Sigmoid colon (tissue), 6 donors: ENCODE measurements at regions not wholly inside any gene's neighbourhood (a gene's known extent, or its start where the extent isn't known, plus 50 kb on each side); places are given as distances from the start of the nearest gene placed in this dataset.

Source experiments
- DNase-seq: peaks from one replicate; pipeline ENCODE4 v3.0.0-alpha.2; 2019
- H3K27ac ChIP-seq, 4 donors: fragments of 200-600 bp; sonication (generic); one replicate each; pipeline ENCODE4 v1.5.1; 2016 to 2019; ENCODE audit warnings: mild to moderate bottlenecking in 1 of 4
- H3K27me3 ChIP-seq, 3 donors: fragments of 200-600 bp; sonication (generic); one replicate each; pipeline ENCODE4 v1.5.1; 2019; ENCODE audit warnings: mild to moderate bottlenecking in 1 of 3
- H3K36me3 ChIP-seq, 4 donors: fragments of 200-600 bp; sonication (generic); one replicate each; pipeline ENCODE4 v1.5.1; 2016 to 2019
- H3K4me1 ChIP-seq, 4 donors: fragments of 200-600 bp; sonication (generic); one replicate each; pipeline ENCODE4 v1.5.1; 2017 to 2019
- H3K4me3 ChIP-seq, 4 donors: fragments of 200-600 bp; sonication (generic); one replicate each; pipeline ENCODE4 v1.5.1; 2017 to 2019; ENCODE audit warnings: mild to moderate bottlenecking in 2 of 4, moderate library complexity in 1 of 4
- H3K9me3 ChIP-seq, 4 donors: fragments of 200-600 bp in 3 of 4; sonication (generic) in 3 of 4; one replicate each; pipeline versions ENCODE4 v1.5.1 to v1.6.1; 2013 to 2019
- CTCF ChIP-seq, 4 experiments: fragments of 450-650 bp in 3 of 4; fragments of 200-600 bp in 1 of 4; IDR thresholded peaks; one replicate each; pipeline ENCODE4 v1.5.1; 2016 to 2019; ENCODE audit warnings: antibody characterized with exemption in 4 of 4, mild to moderate bottlenecking in 3 of 4, moderate library complexity in 2 of 4
- EP300 ChIP-seq, 4 donors: sonication (generic); formaldehyde crosslinking; IDR thresholded peaks; one replicate each; pipeline ENCODE4 v1.6.1; 2017; ENCODE audit warnings: antibody characterized with exemption in 4 of 4
- POLR2A ChIP-seq, 2 donors: fragments of 450-650 bp; IDR thresholded peaks; one replicate each; pipeline ENCODE4 v1.6.1; 2016; ENCODE audit warnings: antibody characterized with exemption in 2 of 2, mild to moderate bottlenecking in 2 of 2, moderate library complexity in 2 of 2
- POLR2AphosphoS5 ChIP-seq, 4 donors: sonication (generic); formaldehyde crosslinking; IDR thresholded peaks; one replicate each; pipeline ENCODE4 v1.6.1; 2017; ENCODE audit warnings: antibody characterized with exemption in 4 of 4
- WGBS, 2 donors: extraction: QIAGEN DNeasy Blood & Tissue Kit; methylation state at CpG; one replicate each; pipeline ENCODE4 v1.1.7; 2013; 5-methylcytosine and 5-hydroxymethylcytosine counted together
- intact Hi-C: fragments of 100-400 bp; cut with DNase I; formaldehyde crosslinking; loops from one replicate; pipeline ENCODE4 v1.15.1; 2023
- donor health status: healthy with polysubstance abuse.
- donor health status: healthy.

DNA sequence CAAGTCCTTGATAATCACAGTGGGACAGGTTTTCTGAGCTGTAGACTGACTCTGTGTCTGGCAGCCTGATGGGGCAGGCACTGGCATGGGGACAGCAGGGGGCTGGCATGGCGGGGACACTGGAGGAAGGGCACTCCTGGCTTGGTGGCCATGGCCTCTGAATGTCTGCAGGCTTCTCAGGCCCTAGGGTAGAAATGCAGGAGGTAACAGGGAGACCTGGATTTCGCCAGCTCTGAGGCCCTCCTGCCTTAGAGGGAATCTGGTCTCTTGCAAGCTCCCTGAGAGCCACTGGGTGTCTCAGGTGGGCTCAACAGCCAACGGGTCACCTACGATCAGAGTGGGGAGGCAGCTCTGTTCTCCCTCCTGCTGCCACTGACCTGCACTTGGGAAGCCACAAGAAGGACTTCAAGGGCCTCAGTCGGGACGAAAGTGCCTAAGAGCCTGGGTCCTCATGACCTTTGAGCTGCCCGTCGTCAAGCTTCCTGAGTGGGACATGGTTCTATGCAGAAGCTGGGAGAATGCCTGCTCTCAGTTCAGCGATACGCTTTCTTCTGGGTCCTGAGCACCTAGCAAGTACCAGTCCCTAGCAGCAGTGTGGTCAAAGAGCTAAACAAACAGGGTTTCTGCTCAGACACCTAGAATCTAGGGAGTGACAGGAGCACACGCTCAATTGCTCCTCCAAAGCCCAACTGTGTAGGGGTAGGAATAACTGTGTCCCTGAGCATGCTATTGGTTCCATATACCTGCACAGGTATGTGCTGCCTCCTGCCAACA is 569.0 kb downstream of the PTPRU start:
- Histone ChIP-seq H3K27ac (no peak overlapping the region), H3K4me3 (no peak overlapping the region), H3K27me3 (peaks cover 0 to 21% (median 0%) of the 10 kb centered on the region in 3 donors), H3K9me3 (no peaks in the 10 kb centered on the region), H3K36me3 (no peaks in the 10 kb centered on the region), H3K4me1 (peaks cover 0 to 7% (median 0%) of the 10 kb centered on the region in 4 donors)
- WGBS, 2 donors = 79 to 82% methylated on average over 11 of the region's 11 CpGs
- DNase-seq = no peak
- intact Hi-C loops = no loop called here
- TF ChIP-seq CTCF (IDR thresholded peaks at IDR 0.05) (no peak), POLR2AphosphoS5 (IDR thresholded peaks at IDR 0.05) (no peak), POLR2A (IDR thresholded peaks at IDR 0.05) (no peak), EP300 (IDR thresholded peaks at IDR 0.05) (no peak)

GRCh38 chr1:29804181-29804899 is 568.0 kb downstream of the PTPRU start:
- Histone ChIP-seq H3K4me1 (peaks cover 0 to 7% (median 0%) of the 10 kb centered on the region in 4 donors), H3K9me3 (no peaks in the 10 kb centered on the region), H3K36me3 (no peaks in the 10 kb centered on the region), H3K4me3 (no peak overlapping the region), H3K27ac (no peak overlapping the region), H3K27me3 (peaks cover 0 to 21% (median 0%) of the 10 kb centered on the region in 3 donors)
- DNase-seq = no peak
- TF ChIP-seq POLR2AphosphoS5 (IDR thresholded peaks at IDR 0.05) = no peak
- no peak for TF ChIP-seq EP300 (IDR thresholded peaks at IDR 0.05)
- no peak for TF ChIP-seq CTCF (IDR thresholded peaks at IDR 0.05)
- TF ChIP-seq POLR2A (IDR thresholded peaks at IDR 0.05) = no peak
- intact Hi-C loops = no loop called here
- 75 to 79% methylated on average over 6 of the region's 6 CpGs for WGBS, 2 donors

DNA sequence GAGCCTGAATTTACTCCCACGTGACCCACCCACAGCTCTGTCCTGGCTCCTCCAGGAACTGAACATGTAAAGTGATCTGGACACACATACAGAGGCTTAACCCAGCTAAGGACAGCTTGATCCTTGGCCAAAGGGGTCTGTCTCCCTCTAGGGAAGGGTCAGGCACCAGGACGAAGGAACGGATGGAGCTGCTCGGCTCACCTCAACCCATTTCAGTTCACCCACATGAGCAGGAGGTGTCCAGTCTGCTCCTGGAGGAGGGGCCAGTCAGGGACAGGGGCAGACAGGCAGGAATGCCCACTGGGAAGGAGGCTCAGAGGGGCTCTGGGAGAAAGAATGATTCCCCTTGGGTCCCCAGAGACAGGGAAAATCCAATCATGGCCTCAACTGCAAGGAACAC is 567.2 kb downstream of the PTPRU start:
- 84 to 88% methylated on average over 4 of the region's 4 CpGs for WGBS, 2 donors
- TF ChIP-seq POLR2AphosphoS5 (IDR thresholded peaks at IDR 0.05) (no peak), POLR2A (IDR thresholded peaks at IDR 0.05) (no peak), EP300 (IDR thresholded peaks at IDR 0.05) (no peak), CTCF (IDR thresholded peaks at IDR 0.05) (no peak)
- H3K27ac ChIP-seq = no peak overlapping the region
- no peaks in the 10 kb centered on the region for H3K9me3 ChIP-seq
- intact Hi-C loops = no loop called here
- peaks cover 0 to 7% (median 0%) of the 10 kb centered on the region in 4 donors for H3K4me1 ChIP-seq
- no peaks in the 10 kb centered on the region for H3K36me3 ChIP-seq
- no peak for DNase-seq
- H3K27me3 ChIP-seq = peaks cover 0 to 21% (median 0%) of the 10 kb centered on the region in 3 donors
- no peak overlapping the region for H3K4me3 ChIP-seq

DNA sequence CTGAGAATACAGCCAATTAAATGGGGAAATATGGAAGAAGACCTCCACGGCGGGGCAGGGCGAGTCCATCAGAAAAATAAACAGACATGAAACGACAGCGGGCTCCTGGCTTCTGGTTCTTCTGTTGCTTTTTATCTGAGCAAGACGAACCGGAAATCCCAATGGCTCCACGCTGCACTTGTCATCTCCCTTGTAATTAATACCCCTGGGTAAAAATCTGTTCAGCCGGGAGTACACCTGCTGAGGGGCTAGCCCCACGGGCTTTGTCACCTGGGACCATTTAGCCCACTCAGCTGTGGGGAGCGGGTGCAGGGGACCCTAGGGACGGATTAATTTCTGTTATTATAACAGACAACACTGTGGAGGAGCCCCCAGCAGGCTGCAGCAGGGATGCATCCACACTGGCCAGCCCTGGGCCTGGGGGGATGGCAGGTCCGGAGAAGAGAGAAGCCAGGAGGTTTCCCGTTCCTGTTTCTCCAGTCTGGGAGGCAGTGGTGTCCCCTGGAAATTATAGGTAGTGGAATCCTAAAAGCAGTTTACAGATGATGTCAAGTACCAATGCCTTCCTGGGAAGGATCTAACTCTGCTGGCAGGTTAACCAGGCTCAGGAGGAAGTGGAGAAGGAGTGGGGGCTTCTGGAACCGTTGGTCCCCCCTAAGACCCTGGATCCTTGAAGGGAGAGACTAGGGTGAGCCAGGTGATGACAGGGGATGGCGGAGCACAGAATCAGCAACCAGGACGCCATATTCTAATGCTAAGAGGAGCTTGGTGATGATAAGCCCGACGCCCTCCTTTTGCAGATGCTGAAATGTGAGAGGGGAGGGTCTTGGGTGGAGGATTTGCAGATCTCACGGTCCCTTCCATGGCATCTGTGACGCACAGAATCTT is 566.1 kb downstream of the PTPRU start:
- H3K9me3 ChIP-seq = no peaks in the 10 kb centered on the region
- no peaks in the 10 kb centered on the region for H3K36me3 ChIP-seq
- TF ChIP-seq EP300 (IDR thresholded peaks at IDR 0.05) = no peak
- TF ChIP-seq POLR2A (IDR thresholded peaks at IDR 0.05) = no peak
- TF ChIP-seq POLR2AphosphoS5 (IDR thresholded peaks at IDR 0.05) = no peak
- no peak for TF ChIP-seq CTCF (IDR thresholded peaks at IDR 0.05)
- H3K27me3 ChIP-seq = peaks cover 0 to 21% (median 0%) of the 10 kb centered on the region in 3 donors
- no peak overlapping the region for H3K4me3 ChIP-seq
- intact Hi-C loops = no loop called here
- no peak for DNase-seq
- H3K4me1 ChIP-seq = peaks cover 0 to 7% (median 0%) of the 10 kb centered on the region in 4 donors
- no peak overlapping the region for H3K27ac ChIP-seq
- 41 to 57% methylated on average over 21 of the region's 21 CpGs for WGBS, 2 donors
